Coronary artery (tissue), 2 donors: ENCODE measurements at regions not wholly inside any gene's neighbourhood (a gene's known extent, or its start where the extent isn't known, plus 50 kb on each side); places are given as distances from the start of the nearest gene placed in this dataset.

ENCODE experiments used
- DNase-seq: peaks from one replicate; pipeline ENCODE4 v3.0.0-alpha.2; 2017; ENCODE audit warnings: low spot score
- H3K27ac ChIP-seq, 2 donors: fragments of 200-600 bp; sonication (generic); one replicate each; pipeline ENCODE4 v1.5.1; 2016 to 2019
- H3K4me3 ChIP-seq: fragments of 200-600 bp; sonication (generic); 2 replicates; pipeline ENCODE4 v1.5.1; 2016; ENCODE audit warnings: mild to moderate bottlenecking, moderate library complexity
- TF ChIP-seq, protein P1 (sequence below): fragments of 200-600 bp; sonication (generic); IDR thresholded peaks from one replicate; pipeline ENCODE4 v1.5.1; 2019; ENCODE audit warnings: antibody characterized with exemption

DNA sequence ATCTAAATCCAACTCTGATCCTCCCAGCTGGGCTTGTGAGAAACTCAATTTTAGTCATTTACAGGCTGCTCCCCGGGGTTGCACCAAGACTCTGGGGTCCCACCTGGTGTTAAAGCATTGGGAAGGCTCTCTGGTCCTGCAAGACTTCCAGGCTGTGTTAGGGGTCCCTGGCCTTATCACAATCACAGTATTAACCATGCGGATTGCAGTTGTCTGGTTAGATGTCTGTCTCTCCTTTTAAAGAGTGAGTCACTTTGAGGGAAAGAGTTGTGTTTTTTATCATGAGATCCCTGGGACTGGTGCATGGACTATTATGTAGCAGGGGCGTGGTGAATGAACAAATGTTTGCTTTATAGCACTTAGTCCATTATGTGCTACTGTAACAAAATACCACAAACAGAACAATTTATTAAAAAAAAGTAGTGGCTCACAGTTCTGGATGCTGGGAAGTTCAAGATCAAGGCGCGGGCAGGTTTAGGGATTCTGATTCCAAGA, 531.4 kb downstream of the FUT8 start:
- no peak overlapping the region for H3K27ac ChIP-seq
- DNase-seq = no peak

GRCh38 chr14:65945327-65945726, 532.8 kb downstream of the FUT8 start:
- TF ChIP-seq, protein P1, sequence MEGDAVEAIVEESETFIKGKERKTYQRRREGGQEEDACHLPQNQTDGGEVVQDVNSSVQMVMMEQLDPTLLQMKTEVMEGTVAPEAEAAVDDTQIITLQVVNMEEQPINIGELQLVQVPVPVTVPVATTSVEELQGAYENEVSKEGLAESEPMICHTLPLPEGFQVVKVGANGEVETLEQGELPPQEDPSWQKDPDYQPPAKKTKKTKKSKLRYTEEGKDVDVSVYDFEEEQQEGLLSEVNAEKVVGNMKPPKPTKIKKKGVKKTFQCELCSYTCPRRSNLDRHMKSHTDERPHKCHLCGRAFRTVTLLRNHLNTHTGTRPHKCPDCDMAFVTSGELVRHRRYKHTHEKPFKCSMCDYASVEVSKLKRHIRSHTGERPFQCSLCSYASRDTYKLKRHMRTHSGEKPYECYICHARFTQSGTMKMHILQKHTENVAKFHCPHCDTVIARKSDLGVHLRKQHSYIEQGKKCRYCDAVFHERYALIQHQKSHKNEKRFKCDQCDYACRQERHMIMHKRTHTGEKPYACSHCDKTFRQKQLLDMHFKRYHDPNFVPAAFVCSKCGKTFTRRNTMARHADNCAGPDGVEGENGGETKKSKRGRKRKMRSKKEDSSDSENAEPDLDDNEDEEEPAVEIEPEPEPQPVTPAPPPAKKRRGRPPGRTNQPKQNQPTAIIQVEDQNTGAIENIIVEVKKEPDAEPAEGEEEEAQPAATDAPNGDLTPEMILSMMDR = no peak
- no peak for DNase-seq
- H3K27ac ChIP-seq = no peak overlapping the region
- H3K4me3 ChIP-seq = no peak overlapping the region

More for the DNA sequence above, 531.4 kb downstream of the FUT8 start:
- TF ChIP-seq, protein P1 = no peak
- H3K4me3 ChIP-seq = no peak overlapping the region

DNA sequence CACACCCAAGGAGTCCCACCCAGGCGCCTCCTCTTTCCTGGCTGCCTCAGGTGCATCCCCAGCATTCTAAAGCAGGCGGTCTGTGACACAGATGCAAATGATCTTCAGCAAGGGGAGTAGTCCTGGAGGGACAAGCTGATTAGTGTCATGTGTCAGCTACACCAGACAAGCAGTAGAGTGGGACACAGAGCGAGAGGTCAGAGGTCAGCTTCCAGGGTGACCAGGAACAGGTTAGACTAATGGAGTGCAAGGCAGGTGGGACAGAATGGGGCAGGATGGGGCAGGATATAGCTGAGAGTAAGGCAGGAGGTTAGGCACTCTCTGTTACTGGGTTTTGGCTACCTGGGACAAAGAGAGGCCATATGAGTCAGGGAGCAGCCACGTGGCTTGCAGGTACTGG, 534.0 kb downstream of the FUT8 start:
- Histone ChIP-seq H3K4me3 (no peak overlapping the region), H3K27ac (no peak overlapping the region)
- TF ChIP-seq, protein P1 = no peak
- no peak for DNase-seq

DNA sequence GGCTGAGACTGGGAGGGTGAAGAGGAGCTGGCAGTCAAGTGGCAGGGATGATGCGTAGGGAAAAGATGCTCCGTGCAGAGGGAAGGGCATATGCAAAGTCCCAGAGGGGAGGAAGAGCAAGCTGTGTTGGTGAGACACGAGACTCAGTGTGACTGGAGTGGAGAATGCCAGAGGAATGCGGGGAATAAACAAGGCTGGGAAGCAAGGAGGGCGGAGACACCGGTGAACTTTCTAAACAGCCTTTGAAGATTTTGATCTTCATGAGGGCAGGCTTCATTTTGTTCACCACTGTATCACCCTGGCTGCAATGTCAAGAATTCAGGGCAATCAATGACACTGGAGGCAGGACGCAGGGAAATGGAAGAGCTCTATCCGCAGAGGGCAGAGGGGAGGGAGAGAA, 535.8 kb downstream of the FUT8 start:
- H3K27ac ChIP-seq = no peak overlapping the region
- TF ChIP-seq, protein P1 = no peak
- DNase-seq = no peak
- H3K4me3 ChIP-seq = no peak overlapping the region

DNA sequence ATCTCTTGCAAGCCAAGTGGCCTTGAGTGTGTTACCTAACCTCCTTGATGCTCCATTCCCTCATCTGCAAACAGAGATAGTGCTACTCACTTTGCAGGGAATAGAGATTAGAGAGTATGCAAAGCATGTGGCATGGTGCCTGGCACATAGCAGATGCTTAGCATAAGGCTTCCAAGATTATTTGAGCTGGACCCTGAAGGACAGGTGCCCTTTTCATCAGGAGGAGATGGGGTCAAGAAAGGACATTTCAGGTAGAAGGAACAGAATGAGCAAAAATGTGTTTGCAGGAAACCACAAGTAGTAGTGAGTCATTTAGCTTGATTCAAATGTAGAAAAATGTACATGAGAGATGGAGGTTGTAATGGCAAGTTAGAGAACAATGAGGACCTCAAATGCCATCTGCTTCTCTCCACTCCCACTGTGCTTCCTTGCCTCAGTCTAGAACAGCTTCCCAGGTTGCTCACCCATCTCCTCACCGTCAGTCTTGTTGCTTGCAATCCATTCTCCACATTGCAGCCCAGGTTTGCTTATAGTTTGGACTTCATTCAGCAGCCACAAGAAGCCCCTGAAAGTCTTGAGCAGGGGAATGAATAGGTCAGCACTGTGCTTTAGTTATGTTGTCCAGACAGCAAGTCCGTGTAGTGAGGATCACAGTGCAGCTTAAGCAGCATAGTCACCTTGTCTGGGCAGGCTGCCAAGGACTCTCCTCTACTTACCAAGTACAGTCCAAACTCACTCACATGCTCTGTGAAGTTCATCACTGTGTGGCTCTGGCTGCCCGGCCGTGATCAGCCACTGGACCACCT, 536.3 kb upstream of the CCDC196 start:
- no peak for DNase-seq
- Histone ChIP-seq H3K4me3 (no peak overlapping the region), H3K27ac (no peak overlapping the region)
- TF ChIP-seq, protein P1 = no peak

GRCh38 chr14:65954942-65955341, 531.2 kb upstream of the CCDC196 start:
- no peak for DNase-seq
- TF ChIP-seq, protein P1 = no peak
- H3K27ac ChIP-seq = no peak overlapping the region
- no peak overlapping the region for H3K4me3 ChIP-seq

DNA sequence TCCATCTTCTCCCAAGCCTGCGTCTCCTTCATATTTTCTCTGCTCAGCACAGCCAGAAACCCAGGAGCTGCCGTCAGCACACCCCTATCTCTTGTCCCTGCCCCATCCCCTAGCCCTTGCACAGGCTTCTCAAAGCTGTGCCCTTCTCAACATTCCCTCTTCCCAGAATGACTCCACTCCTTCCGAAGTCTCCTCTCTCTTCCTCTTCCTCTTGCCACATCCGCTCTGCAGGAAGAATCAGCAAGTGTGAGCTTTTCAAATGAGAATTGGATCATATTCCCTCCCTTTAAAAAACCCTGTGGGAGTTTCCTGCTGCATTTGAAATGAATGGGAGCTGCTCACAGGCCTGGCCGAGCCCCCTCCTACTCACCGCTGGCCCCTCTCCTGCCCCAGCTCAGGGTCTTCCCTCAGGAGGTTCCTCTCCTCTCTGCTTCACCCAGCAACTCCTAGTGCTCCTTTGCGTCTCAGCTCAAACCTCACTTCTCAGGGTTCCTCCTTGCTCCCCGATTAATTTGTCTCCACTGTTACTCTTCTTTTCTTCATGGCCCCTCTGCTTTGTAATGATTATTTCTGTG, 528.5 kb upstream of the CCDC196 start:
- DNase-seq = no peak
- no peak overlapping the region for H3K4me3 ChIP-seq
- H3K27ac ChIP-seq = no peak overlapping the region
- TF ChIP-seq, protein P1 = no peak
